Fibroblast of mammary gland (primary cell): ENCODE measurements at regions not wholly inside any gene's neighbourhood (a gene's known extent, or its start where the extent isn't known, plus 50 kb on each side); places are given as distances from the start of the nearest gene placed in this dataset.

ENCODE experiments used
- DNase-seq: peaks from one replicate; pipeline ENCODE4 v3.0.0-alpha.2; 2010; ENCODE audit warnings: low read depth
- H3K4me3 ChIP-seq: 2 replicates; pipeline ENCODE4 v1.5.1; 2011; ENCODE audit warnings: low read depth, mild to moderate bottlenecking, low read length, moderate library complexity; ENCODE audit not compliant: control insufficient read depth
- TF ChIP-seq, protein P1 (sequence below): conservative IDR thresholded peaks from 2 replicates; pipeline ENCODE4 v1.5.1; 2011; ENCODE audit warnings: low read depth, low read length, inconsistent platforms; ENCODE audit not compliant: control insufficient read depth, insufficient read depth

DNA sequence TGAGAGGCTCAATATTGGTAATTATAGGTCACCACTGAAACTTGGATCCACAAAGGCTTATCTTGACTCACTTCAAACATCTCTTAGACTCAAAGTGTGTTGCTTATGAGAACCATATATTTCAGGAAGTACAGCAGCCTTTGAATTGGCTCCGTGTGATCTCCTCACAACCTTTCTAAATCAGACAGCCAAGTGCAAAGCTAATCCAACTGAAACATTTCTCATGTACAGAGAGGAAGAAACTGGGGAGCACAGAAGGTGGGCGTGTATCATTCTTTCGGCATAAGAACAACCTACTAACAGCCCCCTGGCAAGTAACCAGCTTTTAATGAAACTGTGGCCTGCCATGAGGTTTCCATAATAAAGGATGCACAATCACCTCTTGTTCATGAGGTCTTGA lies 109.4 kb downstream of the MBL2 start:
- H3K4me3 ChIP-seq, result no peak overlapping the region
- TF ChIP-seq, protein P1, sequence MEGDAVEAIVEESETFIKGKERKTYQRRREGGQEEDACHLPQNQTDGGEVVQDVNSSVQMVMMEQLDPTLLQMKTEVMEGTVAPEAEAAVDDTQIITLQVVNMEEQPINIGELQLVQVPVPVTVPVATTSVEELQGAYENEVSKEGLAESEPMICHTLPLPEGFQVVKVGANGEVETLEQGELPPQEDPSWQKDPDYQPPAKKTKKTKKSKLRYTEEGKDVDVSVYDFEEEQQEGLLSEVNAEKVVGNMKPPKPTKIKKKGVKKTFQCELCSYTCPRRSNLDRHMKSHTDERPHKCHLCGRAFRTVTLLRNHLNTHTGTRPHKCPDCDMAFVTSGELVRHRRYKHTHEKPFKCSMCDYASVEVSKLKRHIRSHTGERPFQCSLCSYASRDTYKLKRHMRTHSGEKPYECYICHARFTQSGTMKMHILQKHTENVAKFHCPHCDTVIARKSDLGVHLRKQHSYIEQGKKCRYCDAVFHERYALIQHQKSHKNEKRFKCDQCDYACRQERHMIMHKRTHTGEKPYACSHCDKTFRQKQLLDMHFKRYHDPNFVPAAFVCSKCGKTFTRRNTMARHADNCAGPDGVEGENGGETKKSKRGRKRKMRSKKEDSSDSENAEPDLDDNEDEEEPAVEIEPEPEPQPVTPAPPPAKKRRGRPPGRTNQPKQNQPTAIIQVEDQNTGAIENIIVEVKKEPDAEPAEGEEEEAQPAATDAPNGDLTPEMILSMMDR, result no peak
- no peak for DNase-seq

DNA sequence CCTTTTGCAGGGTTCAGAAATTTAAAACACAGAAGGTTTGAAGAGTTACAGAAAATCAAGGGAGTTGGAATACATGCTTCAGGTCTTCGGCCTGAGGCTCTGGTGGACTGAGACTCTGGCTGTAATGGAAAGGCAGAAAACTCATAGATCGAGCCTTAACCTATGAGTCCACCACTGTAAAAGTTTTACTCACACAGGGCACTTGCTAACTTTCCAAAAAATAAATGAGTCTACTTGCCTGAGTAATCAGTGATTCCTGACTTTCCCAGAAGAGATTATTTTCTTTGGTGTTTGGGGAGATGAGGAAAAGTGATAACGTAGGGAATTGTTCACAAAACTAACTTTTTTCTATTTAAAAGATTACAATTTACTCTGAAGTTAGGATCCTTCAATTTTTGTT lies 108.0 kb downstream of the MBL2 start:
- TF ChIP-seq, protein P1, result no peak
- H3K4me3 ChIP-seq, result no peak overlapping the region
- DNase-seq, result no peak

DNA sequence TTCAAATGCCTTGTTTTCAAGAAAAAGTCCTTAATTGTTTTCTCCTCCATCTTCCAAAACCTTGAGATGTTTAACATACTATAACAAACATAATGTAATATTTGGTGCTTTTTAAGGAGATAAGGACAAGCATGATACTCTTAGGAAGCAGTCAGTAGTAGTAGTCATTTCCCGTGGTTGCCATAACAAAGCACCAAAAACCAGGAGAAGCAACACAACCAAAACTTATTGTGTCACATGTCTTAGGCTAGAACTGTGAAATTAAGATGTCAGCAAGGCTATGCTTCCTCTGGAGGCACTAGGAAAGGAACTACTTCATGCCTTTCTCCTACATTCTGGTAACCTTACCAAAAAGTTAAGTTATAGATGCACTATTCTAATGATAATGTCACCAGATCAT lies 106.8 kb downstream of the MBL2 start:
- DNase-seq, result no peak
- TF ChIP-seq, protein P1, result no peak
- no peak overlapping the region for H3K4me3 ChIP-seq

DNA sequence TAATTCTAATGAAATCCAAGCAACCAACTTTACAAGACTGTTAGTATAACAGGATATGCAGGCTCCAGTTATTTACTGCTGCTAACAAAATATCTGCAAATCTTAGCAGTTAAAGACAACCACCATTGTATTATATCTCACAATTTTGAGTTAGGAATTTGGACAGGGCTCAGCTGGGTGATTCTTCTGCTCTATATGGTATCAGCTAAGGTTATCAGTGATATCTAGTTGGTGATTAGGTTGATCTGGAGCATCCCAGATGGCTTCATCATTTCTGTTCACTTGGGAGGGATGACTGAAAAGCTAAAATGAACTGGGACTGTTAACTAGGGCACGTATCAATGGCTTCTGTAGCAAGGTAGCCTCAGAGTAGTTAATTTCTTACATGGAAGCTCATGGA lies 105.7 kb downstream of the MBL2 start:
- no peak overlapping the region for H3K4me3 ChIP-seq
- no peak for DNase-seq
- TF ChIP-seq, protein P1, result no peak

DNA sequence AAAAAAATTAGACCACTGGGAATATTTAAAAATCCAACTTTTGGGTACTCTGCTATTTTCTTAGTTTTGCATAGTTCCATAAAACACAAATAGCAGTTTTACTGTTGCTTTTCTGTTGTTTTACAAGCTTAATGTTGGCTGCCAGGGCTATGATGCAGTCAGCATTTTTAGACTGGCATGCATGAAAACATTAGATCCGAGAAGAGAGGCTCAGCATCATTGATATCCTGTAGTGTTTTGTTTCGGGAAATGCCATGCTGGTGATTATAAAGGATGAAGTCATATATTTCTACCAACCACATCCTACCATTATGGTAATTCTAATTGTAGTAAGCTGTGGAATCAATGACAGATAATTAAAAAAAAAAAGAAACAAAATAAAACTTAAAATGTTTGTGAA lies 104.6 kb downstream of the MBL2 start:
- H3K4me3 ChIP-seq, result no peak overlapping the region
- TF ChIP-seq, protein P1, result no peak
- DNase-seq, result no peak

DNA sequence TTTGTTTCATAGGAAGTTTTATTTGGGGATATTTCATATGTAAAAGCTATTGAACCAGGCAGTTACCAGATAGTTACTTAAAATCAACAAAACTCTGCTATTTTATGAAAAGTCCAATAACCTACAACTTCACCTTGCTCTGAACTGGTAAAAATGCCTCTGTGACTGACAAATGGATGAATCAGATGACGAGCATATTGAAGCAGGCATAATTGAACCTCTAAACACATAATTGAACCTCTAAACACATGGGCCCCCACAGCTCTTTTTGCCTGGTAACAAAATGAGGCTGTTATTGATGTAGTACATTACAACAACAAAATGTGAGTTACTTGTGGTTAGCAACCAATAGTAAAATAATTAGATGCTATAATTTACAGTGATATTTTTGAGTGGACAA lies 99.7 kb downstream of the MBL2 start:
- no peak for DNase-seq
- TF ChIP-seq, protein P1, result no peak

DNA sequence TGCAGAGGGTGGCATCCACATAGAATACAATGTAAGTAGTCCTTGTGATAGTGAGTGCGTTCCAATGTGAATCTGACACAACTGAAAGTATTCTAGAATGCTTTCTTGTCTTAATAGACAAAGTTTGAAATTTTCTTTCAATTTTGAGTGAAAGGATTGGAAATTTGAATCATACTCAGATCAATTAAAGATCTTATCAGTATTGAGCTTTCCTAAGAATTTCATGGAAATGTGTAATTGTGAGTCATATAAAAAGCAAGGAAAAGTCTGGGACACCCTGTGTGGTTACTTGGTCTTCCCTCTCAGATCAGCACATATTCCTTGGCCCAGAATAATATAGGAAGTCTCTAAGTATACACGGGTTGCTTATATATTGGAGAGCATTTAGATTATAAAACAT lies 99.1 kb downstream of the MBL2 start:
- no peak overlapping the region for H3K4me3 ChIP-seq
- no peak for DNase-seq
- TF ChIP-seq, protein P1, result no peak

More for the DNA sequence above, 99.7 kb downstream of the MBL2 start:
- no peak overlapping the region for H3K4me3 ChIP-seq
